GM12892 (cell line): ENCODE measurements at regions not wholly inside any gene's neighbourhood (a gene's known extent, or its start where the extent isn't known, plus 50 kb on each side); places are given as distances from the start of the nearest gene placed in this dataset.

Experiments
- POLR2A ChIP-seq: IDR thresholded peaks from 2 replicates; pipeline ENCODE4 v1.6.1; 2011; ENCODE audit warnings: low read depth, low read length, control low read depth
- POLR2AphosphoS5 ChIP-seq: IDR thresholded peaks from 2 replicates; pipeline ENCODE4 v1.6.1; 2011; ENCODE audit warnings: low read depth, low read length, control low read depth

- TF ChIP-seq POLR2A (no peak), POLR2AphosphoS5 (no peak)
Measured at GRCh38 chr2:150555611-150556356, 68.3 kb upstream of the RND3 start.
